Eye (tissue), 1 donor: ENCODE measurements at regions not wholly inside any gene's neighbourhood (a gene's known extent, or its start where the extent isn't known, plus 50 kb on each side); places are given as distances from the start of the nearest gene placed in this dataset.
A peak's percentile ranks its signal among the peaks of the same experiment; 100 is the strongest.
"Not testable (repeated sequence)": the region's sequence is repeated elsewhere in the genome, so short reads cannot be mapped to it uniquely, and the experiment has no call there.

Source experiments
- DNase-seq: peaks from one replicate; pipeline ENCODE4 v3.0.0-alpha.2; 2015

GRCh38 chr1:115531631-115532264 lies 110.0 kb upstream of the VANGL1 start:
- DNase-seq: no peak

- DNase-seq: no peak
These were observed 111.4 kb upstream of the VANGL1 start for GRCh38 chr1:115530407-115530806.

- DNase-seq: no peak
These were observed 112.4 kb upstream of the VANGL1 start for GRCh38 chr1:115529216-115529897.

- not testable (repeated sequence) for DNase-seq
These were observed 113.4 kb upstream of the VANGL1 start for GRCh38 chr1:115528336-115528735.

- no peak for DNase-seq
These were observed 114.0 kb upstream of the VANGL1 start for GRCh38 chr1:115527746-115528145.

- no peak for DNase-seq
These were observed 114.9 kb upstream of the VANGL1 start for GRCh38 chr1:115526900-115527299.

- DNase-seq: no peak
These were observed 117.5 kb upstream of the VANGL1 start for GRCh38 chr1:115524236-115524635.

- DNase-seq: no peak
These were observed 119.4 kb upstream of the VANGL1 start for GRCh38 chr1:115522386-115522785.

GRCh38 chr1:115515270-115515669 lies 126.5 kb upstream of the VANGL1 start:
- no peak for DNase-seq

- DNase-seq: not testable (repeated sequence)
These were observed 131.5 kb upstream of the VANGL1 start for GRCh38 chr1:115510226-115510625.

GRCh38 chr1:115507901-115508300 lies 133.9 kb upstream of the VANGL1 start:
- DNase-seq: peak; percentile 19

- DNase-seq: peak; percentile 45
These were observed 134.7 kb upstream of the VANGL1 start for GRCh38 chr1:115506924-115507589.

- no peak for DNase-seq
These were observed 135.3 kb upstream of the VANGL1 start for GRCh38 chr1:115506518-115506917.

- DNase-seq: peak; percentile 20
These were observed 136.6 kb upstream of the VANGL1 start for GRCh38 chr1:115505148-115505571.

- not testable (repeated sequence) for DNase-seq
These were observed 139.6 kb upstream of the VANGL1 start for GRCh38 chr1:115502183-115502582.

GRCh38 chr1:115501476-115501875 lies 140.3 kb upstream of the VANGL1 start:
- no peak for DNase-seq

- DNase-seq: no peak
These were observed 142.5 kb upstream of the VANGL1 start for GRCh38 chr1:115499253-115499652.

- DNase-seq: no peak
These were observed 144.8 kb upstream of the VANGL1 start for GRCh38 chr1:115496904-115497527.

- no peak for DNase-seq
These were observed 146.1 kb upstream of the VANGL1 start for GRCh38 chr1:115495625-115496024.

- DNase-seq: no peak
These were observed 146.7 kb upstream of the VANGL1 start for GRCh38 chr1:115495111-115495510.

GRCh38 chr1:115493834-115494233 lies 147.9 kb upstream of the VANGL1 start:
- no peak for DNase-seq

- no peak for DNase-seq
These were observed 148.9 kb upstream of the VANGL1 start for GRCh38 chr1:115492880-115493279.

GRCh38 chr1:115492019-115492595 lies 149.7 kb upstream of the VANGL1 start:
- DNase-seq: no peak
